ENCODE measurements at regions not wholly inside any gene's neighbourhood (a gene's known extent, or its start where the extent isn't known, plus 50 kb on each side); places are given as distances from the start of the nearest gene placed in this dataset.
"Not testable (repeated sequence)": the region's sequence is repeated elsewhere in the genome, so short reads cannot be mapped to it uniquely, and the experiment has no call there.

- H3K27me3 Mint-ChIP-seq; H3K4me1 Mint-ChIP-seq (ENCODE audit: low read depth in 2 of 2); H3K36me3 Mint-ChIP-seq (ENCODE audit: insufficient read depth); DNase-seq; H3K4me3 Mint-ChIP-seq; H3K9me3 Mint-ChIP-seq; H3K27ac Mint-ChIP-seq; ATAC-seq (replicated peaks): not testable (repeated sequence)
Observed at GRCh38 chr21:9037588-9038544, 1483.5 kb upstream of the TPTE start.

- not testable (repeated sequence) for H3K9me3 Mint-ChIP-seq; H3K4me1 Mint-ChIP-seq (ENCODE audit: low read depth in 2 of 2); ATAC-seq (replicated peaks); H3K27ac Mint-ChIP-seq; H3K4me3 Mint-ChIP-seq; H3K27me3 Mint-ChIP-seq; H3K36me3 Mint-ChIP-seq (ENCODE audit: insufficient read depth); DNase-seq
Observed at GRCh38 chr21:9039520-9040365, 1481.6 kb upstream of the TPTE start.

- ATAC-seq (replicated peaks); DNase-seq; H3K4me1 Mint-ChIP-seq (ENCODE audit: low read depth in 2 of 2); H3K9me3 Mint-ChIP-seq; H3K4me3 Mint-ChIP-seq; H3K27me3 Mint-ChIP-seq; H3K27ac Mint-ChIP-seq; H3K36me3 Mint-ChIP-seq (ENCODE audit: insufficient read depth): not testable (repeated sequence)
Observed at GRCh38 chr21:9040406-9040805, 1481.0 kb upstream of the TPTE start.

GRCh38 chr21:9041175-9041948, 1480.0 kb upstream of the TPTE start:
- not testable (repeated sequence) for H3K27ac Mint-ChIP-seq; H3K9me3 Mint-ChIP-seq; H3K27me3 Mint-ChIP-seq; H3K36me3 Mint-ChIP-seq (ENCODE audit: insufficient read depth); H3K4me3 Mint-ChIP-seq; ATAC-seq (replicated peaks); H3K4me1 Mint-ChIP-seq (ENCODE audit: low read depth in 2 of 2); DNase-seq

GRCh38 chr21:9043089-9043488, 1478.3 kb upstream of the TPTE start:
- not testable (repeated sequence) for H3K36me3 Mint-ChIP-seq (ENCODE audit: insufficient read depth); H3K27ac Mint-ChIP-seq; H3K9me3 Mint-ChIP-seq; H3K27me3 Mint-ChIP-seq; H3K4me1 Mint-ChIP-seq (ENCODE audit: low read depth in 2 of 2); DNase-seq; ATAC-seq (replicated peaks); H3K4me3 Mint-ChIP-seq

- H3K36me3 Mint-ChIP-seq (ENCODE audit: insufficient read depth); H3K27me3 Mint-ChIP-seq; H3K4me3 Mint-ChIP-seq; H3K9me3 Mint-ChIP-seq; DNase-seq; H3K4me1 Mint-ChIP-seq (ENCODE audit: low read depth in 2 of 2); H3K27ac Mint-ChIP-seq; ATAC-seq (replicated peaks): not testable (repeated sequence)
Observed at GRCh38 chr21:9046870-9047269, 1474.5 kb upstream of the TPTE start.

- not testable (repeated sequence) for H3K4me1 Mint-ChIP-seq (ENCODE audit: low read depth in 2 of 2); ATAC-seq (replicated peaks); DNase-seq; H3K4me3 Mint-ChIP-seq; H3K27me3 Mint-ChIP-seq; H3K36me3 Mint-ChIP-seq (ENCODE audit: insufficient read depth); H3K9me3 Mint-ChIP-seq; H3K27ac Mint-ChIP-seq
Observed at GRCh38 chr21:9067515-9067914, 1453.9 kb upstream of the TPTE start.

GRCh38 chr21:9068622-9069021, 1452.8 kb upstream of the TPTE start:
- not testable (repeated sequence) for H3K9me3 Mint-ChIP-seq; H3K27me3 Mint-ChIP-seq; ATAC-seq (replicated peaks); DNase-seq; H3K27ac Mint-ChIP-seq; H3K4me3 Mint-ChIP-seq; H3K36me3 Mint-ChIP-seq (ENCODE audit: insufficient read depth); H3K4me1 Mint-ChIP-seq (ENCODE audit: low read depth in 2 of 2)

- not testable (repeated sequence) for H3K27ac Mint-ChIP-seq; H3K36me3 Mint-ChIP-seq (ENCODE audit: insufficient read depth); H3K9me3 Mint-ChIP-seq; DNase-seq; ATAC-seq (replicated peaks); H3K4me1 Mint-ChIP-seq (ENCODE audit: low read depth in 2 of 2); H3K27me3 Mint-ChIP-seq; H3K4me3 Mint-ChIP-seq
Observed at GRCh38 chr21:9070703-9071102, 1450.7 kb upstream of the TPTE start.

- H3K27me3 Mint-ChIP-seq; ATAC-seq (replicated peaks); H3K4me3 Mint-ChIP-seq; H3K36me3 Mint-ChIP-seq (ENCODE audit: insufficient read depth); H3K9me3 Mint-ChIP-seq; DNase-seq; H3K4me1 Mint-ChIP-seq (ENCODE audit: low read depth in 2 of 2); H3K27ac Mint-ChIP-seq: not testable (repeated sequence)
Observed at GRCh38 chr21:9073010-9073409, 1448.4 kb upstream of the TPTE start.

- not testable (repeated sequence) for H3K9me3 Mint-ChIP-seq; H3K36me3 Mint-ChIP-seq (ENCODE audit: insufficient read depth); H3K27me3 Mint-ChIP-seq; DNase-seq; H3K4me3 Mint-ChIP-seq; H3K27ac Mint-ChIP-seq; H3K4me1 Mint-ChIP-seq (ENCODE audit: low read depth in 2 of 2); ATAC-seq (replicated peaks)
Observed at GRCh38 chr21:9074772-9075171, 1446.6 kb upstream of the TPTE start.

GRCh38 chr21:9083091-9083826, 1438.1 kb upstream of the TPTE start:
- H3K4me1 Mint-ChIP-seq (ENCODE audit: low read depth in 2 of 2); H3K27ac Mint-ChIP-seq; H3K4me3 Mint-ChIP-seq; DNase-seq; H3K27me3 Mint-ChIP-seq; H3K9me3 Mint-ChIP-seq; ATAC-seq (replicated peaks); H3K36me3 Mint-ChIP-seq (ENCODE audit: insufficient read depth): not testable (repeated sequence)

- not testable (repeated sequence) for H3K36me3 Mint-ChIP-seq (ENCODE audit: insufficient read depth); H3K4me1 Mint-ChIP-seq (ENCODE audit: low read depth in 2 of 2); ATAC-seq (replicated peaks); H3K9me3 Mint-ChIP-seq; H3K27ac Mint-ChIP-seq; H3K27me3 Mint-ChIP-seq; DNase-seq; H3K4me3 Mint-ChIP-seq
Observed at GRCh38 chr21:9086299-9086698, 1435.1 kb upstream of the TPTE start.

Data from effector memory CD8-positive, alpha-beta T cell (primary cell).